Liver (tissue), 8 donors: ENCODE measurements at regions not wholly inside any gene's neighbourhood (a gene's known extent, or its start where the extent isn't known, plus 50 kb on each side); places are given as distances from the start of the nearest gene placed in this dataset.

Experiments used
- DNase-seq: peaks from one replicate; pipeline ENCODE4 v3.0.0-alpha.2; 2017; ENCODE audit warnings: low spot score
- H3K27ac ChIP-seq, 2 donors: one replicate each; pipeline ENCODE4 v1.7.0; 2013; ENCODE audit warnings: inconsistent platforms in 2 of 2, low read length in 2 of 2, control low read depth in 1 of 2, low read depth in 1 of 2, mild to moderate bottlenecking in 1 of 2
- H3K27me3 ChIP-seq, 4 donors: one replicate each; pipeline versions ENCODE4 v1.6.1 to v1.7.0; 2013; ENCODE audit warnings: low read length in 3 of 4, inconsistent platforms in 1 of 4, mild to moderate bottlenecking in 1 of 4, moderate library complexity in 1 of 4; ENCODE audit not compliant: control insufficient read depth in 4 of 4, insufficient read depth in 4 of 4
- H3K36me3 ChIP-seq, 4 donors: one replicate each; pipeline versions ENCODE4 v1.6.1 to v1.7.0; 2013; ENCODE audit warnings: low read length in 3 of 4, mild to moderate bottlenecking in 3 of 4, low read depth in 1 of 4, moderate library complexity in 1 of 4; ENCODE audit not compliant: control insufficient read depth in 4 of 4, insufficient read depth in 3 of 4
- H3K4me1 ChIP-seq, 4 donors: one replicate each; pipeline versions ENCODE4 v1.6.1 to v1.7.0; 2013; ENCODE audit warnings: low read length in 3 of 4, mild to moderate bottlenecking in 3 of 4, moderate library complexity in 1 of 4; ENCODE audit not compliant: control insufficient read depth in 4 of 4, insufficient read depth in 4 of 4
- H3K4me3 ChIP-seq, 3 donors: one replicate each; pipeline versions ENCODE4 v1.6.1 to v1.7.0; 2013; ENCODE audit warnings: low read length in 3 of 3, control low read depth in 1 of 3, low read depth in 1 of 3, mild to moderate bottlenecking in 1 of 3
- H3K9ac ChIP-seq, 2 donors: one replicate each; pipeline ENCODE4 v1.7.0; 2013; ENCODE audit warnings: low read length in 2 of 2, mild to moderate bottlenecking in 2 of 2, moderate library complexity in 2 of 2, control low read depth in 1 of 2, low read depth in 1 of 2
- H3K9me3 ChIP-seq, 4 donors: one replicate each; pipeline versions ENCODE4 v1.6.1 to v1.7.0; 2013; ENCODE audit warnings: low read length in 3 of 4; ENCODE audit not compliant: control insufficient read depth in 4 of 4
- EGR1 ChIP-seq, 2 donors: IDR thresholded peaks; 2 replicates each; pipeline ENCODE4 v1.6.1; 2016 to 2018; ENCODE audit warnings: antibody characterized with exemption in 2 of 2, low read depth in 2 of 2
- FOXA1 ChIP-seq: IDR thresholded peaks from 2 replicates; pipeline ENCODE4 v1.6.1; 2016; ENCODE audit warnings: antibody characterized with exemption
- FOXA2 ChIP-seq: IDR thresholded peaks from 2 replicates; pipeline ENCODE4 v1.6.1; 2016; ENCODE audit warnings: antibody characterized with exemption
- GABPA ChIP-seq, 2 donors: IDR thresholded peaks in 1 of 2; conservative IDR thresholded peaks in 1 of 2; 2 replicates each; pipeline ENCODE4 v1.6.1; 2016; ENCODE audit warnings: antibody characterized with exemption in 2 of 2, mild to moderate bottlenecking in 1 of 2, moderate library complexity in 1 of 2
- HNF4A ChIP-seq, 2 donors: conservative IDR thresholded peaks; 2 replicates each; pipeline ENCODE4 v1.6.1; 2016; ENCODE audit warnings: antibody characterized with exemption in 2 of 2, mild to moderate bottlenecking in 2 of 2
- HNF4G ChIP-seq: IDR thresholded peaks from 2 replicates; pipeline ENCODE4 v1.6.1; 2016; ENCODE audit warnings: antibody characterized with exemption
- JUND ChIP-seq, 2 donors: IDR thresholded peaks; 2 replicates each; pipeline ENCODE4 v1.6.1; 2016; ENCODE audit warnings: antibody characterized with exemption in 2 of 2
- NR2F2 ChIP-seq: IDR thresholded peaks from 2 replicates; pipeline ENCODE4 v1.6.1; 2016; ENCODE audit warnings: antibody characterized with exemption
- RAD21 ChIP-seq, 2 donors: IDR thresholded peaks; 2 replicates each; pipeline ENCODE4 v1.6.1; 2016; ENCODE audit warnings: antibody characterized with exemption in 2 of 2, mild to moderate bottlenecking in 2 of 2
- RXRA ChIP-seq, 2 donors: IDR thresholded peaks; 2 replicates each; pipeline ENCODE4 v1.6.1; 2017 to 2018; ENCODE audit warnings: antibody characterized with exemption in 2 of 2, mild to moderate bottlenecking in 1 of 2
- SP1 ChIP-seq: IDR thresholded peaks from 2 replicates; pipeline ENCODE4 v1.6.1; 2018; ENCODE audit warnings: antibody characterized with exemption, mild to moderate bottlenecking
- TAF1 ChIP-seq: conservative IDR thresholded peaks from 2 replicates; pipeline ENCODE4 v1.6.1; 2016; ENCODE audit warnings: antibody characterized with exemption, mild to moderate bottlenecking
- YY1 ChIP-seq: IDR thresholded peaks from 2 replicates; pipeline ENCODE4 v1.6.1; 2016; ENCODE audit warnings: antibody characterized with exemption, mild to moderate bottlenecking
- WGBS: extraction: QIAGEN DNeasy Blood & Tissue Kit; methylation state at CpG from one replicate; pipeline ENCODE4 v1.1.7; 2013; 5-methylcytosine and 5-hydroxymethylcytosine counted together
- TF ChIP-seq, protein P1 (sequence below): IDR thresholded peaks from 2 replicates; pipeline ENCODE4 v1.6.1; 2016; ENCODE audit warnings: antibody characterized with exemption
- TF ChIP-seq, protein P2 (sequence below): IDR thresholded peaks from 2 replicates; pipeline ENCODE4 v1.6.1; 2016; ENCODE audit warnings: antibody characterized with exemption, mild to moderate bottlenecking
- TF ChIP-seq, protein P3 (sequence below): fragments of 150-350 bp; IDR thresholded peaks from 2 replicates; pipeline ENCODE4 v1.5.1; 2017; ENCODE audit warnings: improper control_type of control experiment, low read depth, low read length; ENCODE audit not compliant: missing input control
- TF ChIP-seq, protein P4 (sequence below): IDR thresholded peaks from 2 replicates; pipeline ENCODE4 v1.6.1; 2016; ENCODE audit warnings: antibody characterized with exemption
- TF ChIP-seq, protein P5 (sequence below): IDR thresholded peaks from 2 replicates; pipeline ENCODE4 v1.6.1; 2016; ENCODE audit warnings: antibody characterized with exemption
- donor health status: healthy.
- donor health status: healthy.
- donor health status: healthy.
- donor health status: healthy.
- donor health status: healthy.

DNA sequence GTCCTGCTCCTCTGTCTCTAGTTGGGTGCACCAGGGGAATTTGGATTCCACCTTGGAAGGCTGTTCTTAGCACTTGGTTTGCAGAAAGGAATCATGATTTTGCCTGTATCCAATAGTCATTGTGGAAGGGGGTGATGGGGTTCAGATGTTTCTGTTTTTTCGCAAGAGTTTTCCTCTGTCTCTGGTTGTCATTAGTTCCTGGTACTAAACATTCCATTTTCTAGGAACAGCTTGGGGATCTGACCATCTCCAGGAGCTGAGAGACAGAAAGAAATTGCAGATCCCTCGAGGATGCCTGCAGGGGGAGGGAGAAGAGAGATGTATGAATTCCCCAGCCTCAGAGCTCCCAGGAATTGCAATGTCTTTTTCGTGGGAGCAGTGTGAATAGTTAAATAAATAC, 70.9 kb downstream of the CYTL1 start:
- no peak for DNase-seq
- Histone ChIP-seq H3K4me1 (no peaks in the 10 kb centered on the region), H3K27ac (no peak overlapping the region), H3K4me3 (no peak overlapping the region), H3K9ac (no peak overlapping the region), H3K27me3 (no peaks in the 10 kb centered on the region), H3K9me3 (no peaks in the 10 kb centered on the region), H3K36me3 (no peaks in the 10 kb centered on the region)
- WGBS, result 50% methylated on average over 3 of the region's 3 CpGs
- TF ChIP-seq SP1 (no peak), HNF4G (no peak), EGR1 (IDR thresholded peaks at IDR 0.05; ENCODE audit: low read depth in 2 of 2) (no peak), NR2F2 (no peak), TAF1 (no peak), RAD21 (IDR thresholded peaks at IDR 0.05) (no peak), RXRA (IDR thresholded peaks at IDR 0.05) (no peak), GABPA (IDR thresholded peaks at IDR 0.05 in 1 of 2, conservative IDR thresholded peaks at IDR 0.05 in 1 of 2) (no peak), HNF4A (conservative IDR thresholded peaks at IDR 0.05) (no peak), JUND (IDR thresholded peaks at IDR 0.05) (no peak), FOXA1 (no peak), FOXA2 (no peak), YY1 (no peak)
- TF ChIP-seq, protein P1, sequence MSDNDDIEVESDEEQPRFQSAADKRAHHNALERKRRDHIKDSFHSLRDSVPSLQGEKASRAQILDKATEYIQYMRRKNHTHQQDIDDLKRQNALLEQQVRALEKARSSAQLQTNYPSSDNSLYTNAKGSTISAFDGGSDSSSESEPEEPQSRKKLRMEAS, result no peak
- TF ChIP-seq, protein P2, sequence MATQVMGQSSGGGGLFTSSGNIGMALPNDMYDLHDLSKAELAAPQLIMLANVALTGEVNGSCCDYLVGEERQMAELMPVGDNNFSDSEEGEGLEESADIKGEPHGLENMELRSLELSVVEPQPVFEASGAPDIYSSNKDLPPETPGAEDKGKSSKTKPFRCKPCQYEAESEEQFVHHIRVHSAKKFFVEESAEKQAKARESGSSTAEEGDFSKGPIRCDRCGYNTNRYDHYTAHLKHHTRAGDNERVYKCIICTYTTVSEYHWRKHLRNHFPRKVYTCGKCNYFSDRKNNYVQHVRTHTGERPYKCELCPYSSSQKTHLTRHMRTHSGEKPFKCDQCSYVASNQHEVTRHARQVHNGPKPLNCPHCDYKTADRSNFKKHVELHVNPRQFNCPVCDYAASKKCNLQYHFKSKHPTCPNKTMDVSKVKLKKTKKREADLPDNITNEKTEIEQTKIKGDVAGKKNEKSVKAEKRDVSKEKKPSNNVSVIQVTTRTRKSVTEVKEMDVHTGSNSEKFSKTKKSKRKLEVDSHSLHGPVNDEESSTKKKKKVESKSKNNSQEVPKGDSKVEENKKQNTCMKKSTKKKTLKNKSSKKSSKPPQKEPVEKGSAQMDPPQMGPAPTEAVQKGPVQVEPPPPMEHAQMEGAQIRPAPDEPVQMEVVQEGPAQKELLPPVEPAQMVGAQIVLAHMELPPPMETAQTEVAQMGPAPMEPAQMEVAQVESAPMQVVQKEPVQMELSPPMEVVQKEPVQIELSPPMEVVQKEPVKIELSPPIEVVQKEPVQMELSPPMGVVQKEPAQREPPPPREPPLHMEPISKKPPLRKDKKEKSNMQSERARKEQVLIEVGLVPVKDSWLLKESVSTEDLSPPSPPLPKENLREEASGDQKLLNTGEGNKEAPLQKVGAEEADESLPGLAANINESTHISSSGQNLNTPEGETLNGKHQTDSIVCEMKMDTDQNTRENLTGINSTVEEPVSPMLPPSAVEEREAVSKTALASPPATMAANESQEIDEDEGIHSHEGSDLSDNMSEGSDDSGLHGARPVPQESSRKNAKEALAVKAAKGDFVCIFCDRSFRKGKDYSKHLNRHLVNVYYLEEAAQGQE, result no peak
- TF ChIP-seq, protein P3, sequence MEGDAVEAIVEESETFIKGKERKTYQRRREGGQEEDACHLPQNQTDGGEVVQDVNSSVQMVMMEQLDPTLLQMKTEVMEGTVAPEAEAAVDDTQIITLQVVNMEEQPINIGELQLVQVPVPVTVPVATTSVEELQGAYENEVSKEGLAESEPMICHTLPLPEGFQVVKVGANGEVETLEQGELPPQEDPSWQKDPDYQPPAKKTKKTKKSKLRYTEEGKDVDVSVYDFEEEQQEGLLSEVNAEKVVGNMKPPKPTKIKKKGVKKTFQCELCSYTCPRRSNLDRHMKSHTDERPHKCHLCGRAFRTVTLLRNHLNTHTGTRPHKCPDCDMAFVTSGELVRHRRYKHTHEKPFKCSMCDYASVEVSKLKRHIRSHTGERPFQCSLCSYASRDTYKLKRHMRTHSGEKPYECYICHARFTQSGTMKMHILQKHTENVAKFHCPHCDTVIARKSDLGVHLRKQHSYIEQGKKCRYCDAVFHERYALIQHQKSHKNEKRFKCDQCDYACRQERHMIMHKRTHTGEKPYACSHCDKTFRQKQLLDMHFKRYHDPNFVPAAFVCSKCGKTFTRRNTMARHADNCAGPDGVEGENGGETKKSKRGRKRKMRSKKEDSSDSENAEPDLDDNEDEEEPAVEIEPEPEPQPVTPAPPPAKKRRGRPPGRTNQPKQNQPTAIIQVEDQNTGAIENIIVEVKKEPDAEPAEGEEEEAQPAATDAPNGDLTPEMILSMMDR, result no peak
- TF ChIP-seq, protein P4, sequence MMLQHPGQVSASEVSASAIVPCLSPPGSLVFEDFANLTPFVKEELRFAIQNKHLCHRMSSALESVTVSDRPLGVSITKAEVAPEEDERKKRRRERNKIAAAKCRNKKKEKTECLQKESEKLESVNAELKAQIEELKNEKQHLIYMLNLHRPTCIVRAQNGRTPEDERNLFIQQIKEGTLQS, result no peak
- TF ChIP-seq, protein P5, sequence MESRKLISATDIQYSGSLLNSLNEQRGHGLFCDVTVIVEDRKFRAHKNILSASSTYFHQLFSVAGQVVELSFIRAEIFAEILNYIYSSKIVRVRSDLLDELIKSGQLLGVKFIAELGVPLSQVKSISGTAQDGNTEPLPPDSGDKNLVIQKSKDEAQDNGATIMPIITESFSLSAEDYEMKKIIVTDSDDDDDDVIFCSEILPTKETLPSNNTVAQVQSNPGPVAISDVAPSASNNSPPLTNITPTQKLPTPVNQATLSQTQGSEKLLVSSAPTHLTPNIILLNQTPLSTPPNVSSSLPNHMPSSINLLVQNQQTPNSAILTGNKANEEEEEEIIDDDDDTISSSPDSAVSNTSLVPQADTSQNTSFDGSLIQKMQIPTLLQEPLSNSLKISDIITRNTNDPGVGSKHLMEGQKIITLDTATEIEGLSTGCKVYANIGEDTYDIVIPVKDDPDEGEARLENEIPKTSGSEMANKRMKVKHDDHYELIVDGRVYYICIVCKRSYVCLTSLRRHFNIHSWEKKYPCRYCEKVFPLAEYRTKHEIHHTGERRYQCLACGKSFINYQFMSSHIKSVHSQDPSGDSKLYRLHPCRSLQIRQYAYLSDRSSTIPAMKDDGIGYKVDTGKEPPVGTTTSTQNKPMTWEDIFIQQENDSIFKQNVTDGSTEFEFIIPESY, result no peak
